ENCODE measurements at regions not wholly inside any gene's neighbourhood (a gene's known extent, or its start where the extent isn't known, plus 50 kb on each side); places are given as distances from the start of the nearest gene placed in this dataset.

DNA sequence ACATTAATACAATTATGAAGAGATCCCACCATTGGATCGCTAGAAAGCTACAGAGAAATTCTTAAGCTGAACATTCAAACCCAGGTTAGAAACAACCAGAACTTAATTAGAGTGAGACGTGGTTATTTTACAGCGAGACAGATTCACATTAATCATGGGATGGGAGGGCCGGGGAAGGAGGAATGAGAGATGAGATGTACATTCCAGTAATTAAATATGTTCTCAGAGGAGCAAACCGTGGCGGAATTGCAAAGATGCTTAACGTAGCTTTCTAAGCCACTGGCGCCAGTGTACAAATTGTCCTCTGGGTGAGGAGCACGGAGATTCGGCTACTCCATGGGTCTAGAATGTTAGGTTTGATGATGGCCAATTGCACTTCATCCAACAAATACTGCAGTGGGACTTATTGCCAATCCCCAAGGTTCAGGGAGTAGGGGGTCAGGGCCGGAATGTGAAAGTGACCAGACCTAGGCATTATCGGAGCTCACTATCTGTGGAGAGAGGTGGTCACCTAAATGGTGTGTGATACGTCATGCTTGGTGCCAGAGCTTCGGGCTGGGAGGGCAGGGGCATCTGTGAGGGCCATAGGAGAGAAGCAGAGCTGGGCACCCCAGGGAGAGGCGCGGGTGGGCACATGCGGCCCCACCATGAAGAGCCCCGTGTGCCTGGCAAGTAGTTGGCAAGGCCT lies 114.7 kb downstream of the EDN3 start:
- CTCF ChIA-PET = no interaction called here
- DNase-seq (ENCODE audit: low read depth, low spot score) = no peak
- Histone ChIP-seq H3K36me3 (ENCODE audit: control insufficient read depth in 2 of 2, extremely low read depth in 1 of 2, insufficient read depth in 2 of 2, low read length in 2 of 2) (no peaks in the 10 kb centered on the region), H3K4me1 (ENCODE audit: control insufficient read depth, extremely low read depth, insufficient read depth, low read length) (no peaks in the 10 kb centered on the region), H3K4me2 (ENCODE audit: insufficient read depth, low read length) (no peak overlapping the region), H3K79me2 (ENCODE audit: control insufficient read depth, insufficient read depth, low read length) (no peaks in the 10 kb centered on the region), H3K9me1 (replicated peaks; ENCODE audit: control insufficient read depth, extremely low read depth, insufficient read depth, low read length) (no peaks in the 10 kb centered on the region), H3K27me3 (ENCODE audit: control insufficient read depth in 2 of 2, insufficient read depth in 2 of 2, low read length in 2 of 2) (no peaks in the 10 kb centered on the region), H2AFZ (ENCODE audit: low read depth, low read length) (no peak overlapping the region), H3K27ac (ENCODE audit: insufficient read depth, low read depth, low read length) (no peak overlapping the region), H3K9ac (replicated peaks; ENCODE audit: extremely low read depth, insufficient read depth, low read length) (no peak overlapping the region), H4K20me1 (replicated peaks; ENCODE audit: control insufficient read depth, extremely low read depth, insufficient read depth, low read length) (no peaks in the 10 kb centered on the region), H3K9me3 (replicated peaks; ENCODE audit: control insufficient read depth, insufficient read depth, low read length) (no peaks in the 10 kb centered on the region), H3K4me3 (replicated peaks in 1 of 3; ENCODE audit: insufficient read depth in 1 of 3, low read depth in 1 of 3, low read length in 3 of 3) (no peak overlapping the region)
- BruUV-seq (replicated peaks) = no TSS peak
- no peak for TF ChIP-seq POLR2AphosphoS5 (IDR thresholded peaks at IDR 0.05; ENCODE audit: insufficient read depth, low read depth, low read length)
- TF ChIP-seq, protein P1, sequence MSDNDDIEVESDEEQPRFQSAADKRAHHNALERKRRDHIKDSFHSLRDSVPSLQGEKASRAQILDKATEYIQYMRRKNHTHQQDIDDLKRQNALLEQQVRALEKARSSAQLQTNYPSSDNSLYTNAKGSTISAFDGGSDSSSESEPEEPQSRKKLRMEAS (IDR thresholded peaks at IDR 0.05; ENCODE audit: insufficient read depth, insufficient read length) = no peak
- no peak for TF ChIP-seq MYC (IDR thresholded peaks at IDR 0.05; ENCODE audit: low read depth, low read length)
- TF ChIP-seq FOS (IDR thresholded peaks at IDR 0.05; ENCODE audit: borderline replicate concordance, insufficient read depth, low read length) = no peak
- TF ChIP-seq POLR2A (IDR thresholded peaks at IDR 0.05; ENCODE audit: low read depth, low read length) = no peak
- TF ChIP-seq, protein P2, sequence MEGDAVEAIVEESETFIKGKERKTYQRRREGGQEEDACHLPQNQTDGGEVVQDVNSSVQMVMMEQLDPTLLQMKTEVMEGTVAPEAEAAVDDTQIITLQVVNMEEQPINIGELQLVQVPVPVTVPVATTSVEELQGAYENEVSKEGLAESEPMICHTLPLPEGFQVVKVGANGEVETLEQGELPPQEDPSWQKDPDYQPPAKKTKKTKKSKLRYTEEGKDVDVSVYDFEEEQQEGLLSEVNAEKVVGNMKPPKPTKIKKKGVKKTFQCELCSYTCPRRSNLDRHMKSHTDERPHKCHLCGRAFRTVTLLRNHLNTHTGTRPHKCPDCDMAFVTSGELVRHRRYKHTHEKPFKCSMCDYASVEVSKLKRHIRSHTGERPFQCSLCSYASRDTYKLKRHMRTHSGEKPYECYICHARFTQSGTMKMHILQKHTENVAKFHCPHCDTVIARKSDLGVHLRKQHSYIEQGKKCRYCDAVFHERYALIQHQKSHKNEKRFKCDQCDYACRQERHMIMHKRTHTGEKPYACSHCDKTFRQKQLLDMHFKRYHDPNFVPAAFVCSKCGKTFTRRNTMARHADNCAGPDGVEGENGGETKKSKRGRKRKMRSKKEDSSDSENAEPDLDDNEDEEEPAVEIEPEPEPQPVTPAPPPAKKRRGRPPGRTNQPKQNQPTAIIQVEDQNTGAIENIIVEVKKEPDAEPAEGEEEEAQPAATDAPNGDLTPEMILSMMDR (IDR thresholded peaks at IDR 0.05; ENCODE audit: extremely low read depth in 1 of 2, insufficient read depth in 1 of 2, low read depth in 1 of 2, low read length in 2 of 2) = no peak
- TF ChIP-seq GATA2 (IDR thresholded peaks at IDR 0.05; ENCODE audit: insufficient read depth, insufficient read length, low read depth, low read length) = no peak
- no peak for TF ChIP-seq JUN (IDR thresholded peaks at IDR 0.05; ENCODE audit: borderline replicate concordance, insufficient read depth, insufficient read length, low read depth)
- TF ChIP-seq EZH2 (IDR thresholded peaks at IDR 0.05; ENCODE audit: borderline replicate concordance, low read depth, low read length, severe bottlenecking) = no peak
- FAIRE-seq = no peak
- POLR2A ChIA-PET = no interaction called here
- dilution Hi-C loops (cut with MboI; ENCODE audit: extremely low pct_ligation_motif_present, low sequenced_read_pairs) = no loop called here
- intact Hi-C loops (cut with micrococcal nuclease) = no loop called here

Measured in endothelial cell of umbilical vein (primary cell).